Gastroesophageal sphincter (tissue), 3 donors: ENCODE measurements at regions not wholly inside any gene's neighbourhood (a gene's known extent, or its start where the extent isn't known, plus 50 kb on each side); places are given as distances from the start of the nearest gene placed in this dataset.

Experiments
- CTCF ChIP-seq, 4 experiments: fragments of 200-600 bp in 2 of 4; fragments of 450-650 bp in 2 of 4; sonication (generic) in 1 of 4; IDR thresholded peaks; one replicate each; pipeline ENCODE4 v1.5.1; 2017 to 2019; ENCODE audit warnings: antibody characterized with exemption in 4 of 4, mild to moderate bottlenecking in 2 of 4, moderate library complexity in 2 of 4
- POLR2A ChIP-seq, 2 donors: fragments of 450-650 bp; IDR thresholded peaks; one replicate each; pipeline ENCODE4 v1.6.1; 2017; ENCODE audit warnings: antibody characterized with exemption in 2 of 2, mild to moderate bottlenecking in 2 of 2, moderate library complexity in 1 of 2

- TF ChIP-seq CTCF (IDR thresholded peaks at IDR 0.05) (no peak), POLR2A (IDR thresholded peaks at IDR 0.05) (no peak)
Observed at GRCh38 chr12:47385653-47386052, 305.9 kb upstream of the AMIGO2 start.
